HG03039 (cell line): ENCODE measurements at regions not wholly inside any gene's neighbourhood (a gene's known extent, or its start where the extent isn't known, plus 50 kb on each side); places are given as distances from the start of the nearest gene placed in this dataset.

Experiments
- ATAC-seq: cut with Tn5 transposase; IDR thresholded peaks from one replicate; pipeline ENCODE4 v1.9.1; 2021; ENCODE audit warnings: mild to moderate bottlenecking, moderate library complexity; ENCODE audit not compliant: unreplicated experiment

DNA sequence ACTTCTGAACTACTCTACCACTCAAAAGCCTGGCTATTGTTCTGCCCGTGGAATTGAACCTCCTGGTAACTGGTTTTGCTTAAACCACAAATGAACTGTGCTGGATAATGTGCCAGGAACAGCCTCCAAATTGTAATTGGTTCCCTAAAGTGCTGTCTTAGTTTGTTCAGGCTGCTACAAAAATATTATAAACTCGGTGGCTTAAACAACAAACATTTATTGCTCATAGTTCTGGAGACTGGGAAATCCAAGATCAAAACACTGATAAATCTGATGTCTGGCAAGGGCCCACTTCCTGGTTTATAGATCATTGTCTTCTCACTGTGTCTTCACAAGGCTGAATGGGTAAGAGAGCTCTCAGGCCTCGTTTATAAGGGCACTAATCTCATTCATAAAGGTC lies 149.2 kb upstream of the NCKAP5 start:
- no peak for ATAC-seq

DNA sequence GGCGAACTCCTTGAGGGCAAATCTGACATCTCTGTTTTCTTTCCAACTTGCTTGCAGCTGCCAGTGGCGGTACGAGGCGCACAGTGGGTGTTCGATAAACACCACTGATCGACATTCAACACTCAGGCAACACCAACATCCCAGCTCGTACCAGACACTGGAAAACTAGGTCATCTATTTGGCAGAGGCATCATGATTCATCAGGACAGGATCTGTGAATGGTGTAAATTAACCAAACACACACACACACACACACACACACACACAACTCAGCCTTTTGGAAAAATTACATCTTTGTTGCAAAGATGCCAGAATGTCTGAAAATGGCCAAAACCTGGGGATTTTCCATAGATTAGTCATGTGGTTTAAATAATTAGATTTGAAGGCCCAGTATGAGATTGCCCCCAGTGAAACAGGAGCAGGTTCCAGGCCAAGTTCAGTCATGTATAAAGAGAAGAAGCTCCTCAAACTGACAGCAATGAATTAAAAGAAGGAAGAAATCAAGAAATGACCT lies 150.5 kb upstream of the NCKAP5 start:
- ATAC-seq = no peak

DNA sequence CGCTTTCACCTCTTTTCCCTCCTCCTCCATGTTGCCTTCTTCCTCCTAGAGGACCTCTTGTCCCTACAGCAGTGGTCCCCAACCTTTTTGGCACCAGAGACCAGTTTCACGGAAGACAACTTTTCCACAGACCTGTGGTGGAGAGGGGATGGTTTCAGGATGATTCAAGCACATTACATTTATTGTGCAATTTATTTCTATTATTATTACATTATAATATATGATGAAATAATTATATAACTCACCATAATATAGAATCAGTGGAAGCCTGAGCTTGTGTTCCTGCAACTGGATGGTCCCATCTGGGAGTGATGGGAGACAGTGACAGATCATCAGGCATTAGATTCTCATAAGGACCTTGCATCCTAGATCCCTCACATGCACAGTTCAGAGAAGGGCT lies 152.2 kb upstream of the NCKAP5 start:
- ATAC-seq = no peak

DNA sequence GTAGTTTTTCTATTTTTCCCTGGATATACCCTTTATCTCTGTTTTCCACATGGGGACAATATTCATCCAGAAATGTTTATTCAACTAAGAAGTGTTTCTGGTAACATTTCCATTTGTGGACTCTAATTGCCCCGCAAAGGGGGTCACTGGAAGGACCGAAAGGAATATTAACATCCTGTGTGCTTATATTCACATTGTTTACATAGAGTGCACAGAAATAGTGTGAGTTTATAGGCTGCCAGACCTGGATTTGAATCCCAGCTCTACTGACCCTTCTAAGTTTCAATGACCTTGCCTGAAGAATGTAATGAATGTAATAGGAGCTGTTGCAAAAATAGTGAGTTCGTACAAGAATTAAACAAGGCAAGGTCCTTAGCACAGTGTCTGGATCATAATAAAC lies 152.9 kb upstream of the NCKAP5 start:
- no peak for ATAC-seq

DNA sequence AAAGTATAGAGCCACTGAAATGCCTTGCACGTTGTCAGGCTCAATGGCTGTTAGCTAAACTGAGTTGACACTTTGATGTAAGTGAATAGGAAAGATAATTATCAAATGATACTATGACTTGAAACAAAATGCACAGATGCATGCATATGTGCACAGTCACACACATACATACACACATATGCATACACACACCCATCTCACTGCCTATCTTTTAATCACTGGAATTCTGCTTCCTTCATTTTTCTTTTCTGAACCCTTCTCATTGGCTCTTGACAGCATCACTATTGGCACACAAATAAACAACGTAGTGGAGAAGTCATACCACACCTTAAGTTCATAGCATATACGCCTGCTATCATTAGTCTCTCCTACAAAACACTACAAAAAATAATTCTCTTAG lies 154.9 kb upstream of the NCKAP5 start:
- ATAC-seq = no peak

DNA sequence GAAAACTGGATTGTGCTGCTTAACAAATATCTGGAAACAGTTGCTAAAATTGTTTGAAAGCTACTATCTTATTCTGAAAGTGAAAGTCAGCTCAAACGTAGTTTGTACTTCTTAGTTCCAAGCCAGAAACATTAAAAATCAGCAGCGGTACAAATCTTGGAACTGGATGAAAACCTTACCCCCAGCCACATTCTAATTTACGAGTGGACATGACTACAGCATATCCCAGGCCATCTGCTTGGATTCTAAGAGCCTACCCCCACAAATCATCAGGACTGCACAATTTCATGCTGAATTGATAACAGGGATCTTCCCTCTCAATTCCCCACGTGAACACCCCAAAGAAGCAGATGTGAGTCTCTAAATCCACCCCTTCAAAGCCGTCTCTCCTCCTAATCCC lies 158.7 kb upstream of the NCKAP5 start:
- ATAC-seq = no peak

DNA sequence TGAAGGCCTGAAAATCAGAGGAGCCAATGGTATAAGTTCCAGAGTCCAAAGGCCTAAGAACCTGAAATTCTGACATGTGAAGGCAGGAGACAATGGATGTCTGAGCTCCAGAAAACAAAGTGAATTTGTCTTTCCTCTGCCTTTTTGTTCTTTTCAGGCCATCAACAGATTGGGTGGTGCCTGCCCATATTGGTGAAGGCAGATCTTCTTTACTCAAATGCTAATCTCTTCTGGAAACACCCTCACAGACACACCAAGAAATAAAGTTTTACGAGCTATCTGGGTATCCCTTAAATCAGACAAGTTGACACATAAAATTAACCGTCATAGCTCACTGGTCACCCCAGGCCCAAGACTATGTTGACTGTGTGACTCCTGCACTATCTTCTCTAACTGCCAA lies 163.8 kb upstream of the NCKAP5 start:
- ATAC-seq = no peak

DNA sequence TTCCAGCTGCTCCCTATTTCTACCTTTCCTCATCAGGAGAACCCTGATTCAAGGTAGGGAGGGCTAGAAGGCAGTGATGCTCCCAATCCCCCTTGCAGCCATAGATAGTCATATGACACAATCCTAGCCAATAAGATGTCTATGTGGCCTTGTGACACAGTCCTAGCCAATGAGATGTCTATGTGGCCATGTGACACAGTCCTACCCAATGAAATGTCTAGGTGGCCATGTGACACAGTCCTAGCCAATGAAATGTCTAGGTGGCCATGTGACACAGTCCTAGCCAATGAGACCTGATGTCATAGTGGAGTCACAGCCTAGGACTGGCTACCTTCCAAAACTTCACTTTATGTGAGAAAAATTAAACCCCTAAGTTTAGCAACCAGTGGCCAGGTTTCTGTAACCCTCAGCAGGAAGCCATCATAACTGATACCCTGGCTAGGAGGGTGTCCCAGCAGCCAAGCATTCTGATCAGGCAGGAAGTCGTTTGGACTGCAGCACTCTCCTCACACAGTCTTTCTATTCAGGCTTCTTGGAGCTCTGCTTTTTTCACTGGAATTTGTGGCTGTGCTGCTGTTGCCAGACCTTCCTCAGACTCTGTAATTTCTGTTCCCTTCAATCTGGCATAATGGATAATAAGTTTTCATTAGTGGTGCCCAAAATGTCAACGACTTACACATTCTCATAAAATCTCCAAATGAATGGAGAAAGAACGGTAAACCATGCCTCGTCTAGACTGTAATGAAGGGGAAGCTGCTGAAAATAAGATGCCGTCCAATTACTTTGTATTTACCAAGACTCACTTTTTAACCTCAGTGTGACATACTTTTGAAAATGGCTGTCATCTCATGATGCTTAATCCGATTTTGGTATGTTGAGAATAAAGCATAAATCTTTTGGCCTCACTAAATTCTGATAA lies 165.0 kb upstream of the NCKAP5 start:
- no peak for ATAC-seq

DNA sequence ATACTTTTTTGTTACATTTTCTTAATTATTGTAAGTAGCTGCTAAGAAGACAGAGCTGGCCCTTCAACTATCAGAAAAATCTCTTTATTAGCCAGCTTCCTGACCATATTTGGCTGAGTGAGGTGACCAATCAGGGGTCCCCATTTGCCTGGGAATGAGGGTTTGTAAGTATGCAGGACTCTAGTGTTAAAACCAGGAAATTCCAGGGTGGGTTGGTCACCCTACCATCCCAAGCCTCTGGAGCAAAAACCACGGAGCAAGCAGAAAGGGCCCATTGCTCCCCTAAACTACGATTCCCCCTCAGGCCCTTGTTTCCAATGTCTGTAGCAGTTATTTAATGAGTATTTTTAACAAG lies 165.6 kb upstream of the NCKAP5 start:
- ATAC-seq = no peak

DNA sequence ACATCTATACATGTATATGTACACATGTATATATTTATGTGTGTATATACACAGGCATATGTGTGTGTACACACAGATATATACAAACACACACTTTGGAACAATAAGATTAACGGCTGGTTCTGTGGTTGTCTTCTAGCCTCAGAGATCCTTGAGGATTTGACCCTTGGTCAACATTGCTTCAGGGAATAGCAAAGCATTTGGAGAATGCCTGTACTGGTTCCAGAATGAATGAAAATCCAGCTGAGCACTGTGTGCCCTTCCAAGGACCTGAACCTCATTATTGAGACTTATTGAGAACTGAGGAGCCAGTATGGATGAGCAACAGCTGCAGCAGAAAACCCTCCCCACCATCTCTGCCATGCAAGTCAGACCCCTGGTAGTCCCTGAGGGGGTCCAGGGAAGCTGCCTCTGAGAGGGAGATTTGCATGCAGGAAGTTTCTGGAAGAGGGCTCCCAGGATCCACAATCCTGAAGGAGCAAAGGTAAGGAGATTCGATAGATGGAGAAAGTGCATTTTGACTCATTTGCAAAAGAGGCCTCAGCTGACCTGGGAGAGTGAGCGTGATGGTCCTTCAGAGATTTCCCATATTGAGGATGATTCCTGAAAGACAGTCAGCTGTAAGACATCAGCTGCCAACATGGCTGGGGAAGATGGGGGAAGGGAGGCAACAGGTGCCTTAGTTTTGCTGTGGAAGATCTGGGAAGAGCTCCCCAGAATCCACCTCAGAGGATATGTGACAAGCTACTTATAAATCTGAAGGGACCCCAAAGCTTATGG lies 166.6 kb upstream of the NCKAP5 start:
- no peak for ATAC-seq

DNA sequence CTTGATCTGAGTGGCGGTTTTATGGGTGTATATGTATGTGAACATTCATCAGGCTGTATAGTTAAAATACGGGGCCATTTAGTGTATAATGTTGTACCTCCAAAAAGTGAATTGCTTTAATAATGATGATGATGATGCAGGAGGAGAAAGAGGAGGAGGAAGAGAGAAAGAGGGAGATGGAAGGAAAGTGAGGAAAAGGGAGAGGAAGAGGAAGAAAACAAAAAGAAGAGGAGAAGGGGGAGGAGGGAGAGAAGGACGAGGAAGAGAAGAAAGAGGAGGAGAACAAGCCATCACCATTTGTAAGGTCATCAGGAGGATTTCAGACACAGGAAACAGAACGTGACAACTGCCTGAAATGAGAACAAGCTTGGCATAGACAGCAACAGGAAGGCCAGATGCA lies 168.4 kb upstream of the NCKAP5 start:
- ATAC-seq = no peak

DNA sequence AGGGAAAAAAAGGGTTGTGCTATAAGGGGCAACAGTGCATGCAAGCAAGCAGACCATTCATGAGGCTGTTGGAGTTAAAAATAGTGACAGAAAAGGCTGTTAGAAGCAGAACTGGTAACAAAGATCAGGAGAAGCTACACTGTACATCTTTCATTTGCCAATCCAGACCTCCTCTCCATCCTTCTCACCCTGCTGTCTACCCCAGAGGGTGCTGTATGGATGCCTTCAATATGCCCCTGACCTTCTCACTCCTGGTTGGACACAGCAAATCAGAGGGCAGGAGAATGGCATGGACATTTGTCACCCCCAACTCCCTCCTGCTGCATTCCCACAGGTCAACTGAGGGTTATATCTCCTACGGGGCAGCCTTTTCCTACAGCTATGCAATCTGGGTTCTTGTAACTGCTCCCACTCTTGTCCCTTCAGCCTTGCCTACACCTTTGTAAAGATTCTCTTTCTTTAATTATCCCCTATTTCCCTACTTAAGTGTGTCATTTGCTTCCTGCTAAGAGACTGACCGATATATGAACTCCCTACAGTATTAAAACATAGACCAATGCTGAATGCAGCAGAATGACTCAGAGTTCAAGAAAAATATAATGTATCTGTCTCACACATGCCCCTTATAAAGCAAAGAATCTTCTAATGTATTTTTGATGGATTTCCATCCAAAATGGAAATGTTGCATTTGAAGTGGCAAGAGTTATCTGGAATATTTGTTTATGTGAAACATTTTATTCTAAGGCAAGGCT lies 169.2 kb upstream of the NCKAP5 start:
- no peak for ATAC-seq

DNA sequence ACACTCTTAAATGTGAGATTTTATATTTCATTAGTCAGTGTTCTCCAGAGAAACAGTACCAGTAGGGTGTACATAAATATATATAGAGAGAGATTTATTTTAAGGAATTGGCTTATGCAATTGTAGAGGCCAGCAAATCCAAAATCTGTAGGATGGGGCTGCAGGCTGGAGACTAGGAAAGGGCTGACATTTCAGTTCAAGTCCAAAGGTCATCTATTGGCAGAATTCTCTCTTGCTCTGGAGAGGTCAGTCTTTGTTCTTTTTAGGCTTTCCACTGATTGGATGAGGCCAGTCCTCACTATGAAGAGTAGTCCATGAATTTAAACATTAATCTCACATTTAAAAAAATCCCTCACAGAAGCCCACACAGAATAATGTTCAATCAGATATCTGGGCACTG lies 170.8 kb upstream of the NCKAP5 start:
- no peak for ATAC-seq

DNA sequence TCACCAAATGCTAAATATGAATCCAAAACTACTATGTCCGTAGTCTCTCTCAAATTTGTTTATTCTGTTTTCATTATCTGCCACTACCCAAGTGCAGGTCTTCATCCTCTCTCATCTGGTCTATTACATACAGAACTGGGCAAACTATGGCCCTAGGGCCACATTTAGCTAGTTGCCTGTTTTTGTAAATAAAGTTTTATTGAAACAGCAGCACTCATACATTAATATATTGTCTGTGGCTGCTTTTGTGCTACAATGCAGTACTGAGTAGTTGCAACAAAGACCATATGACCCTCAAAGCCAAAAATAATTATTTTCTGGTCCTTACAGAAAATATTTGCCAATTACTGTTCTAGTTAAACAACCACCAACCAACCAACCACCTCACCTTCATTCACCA lies 172.2 kb upstream of the NCKAP5 start:
- no peak for ATAC-seq

DNA sequence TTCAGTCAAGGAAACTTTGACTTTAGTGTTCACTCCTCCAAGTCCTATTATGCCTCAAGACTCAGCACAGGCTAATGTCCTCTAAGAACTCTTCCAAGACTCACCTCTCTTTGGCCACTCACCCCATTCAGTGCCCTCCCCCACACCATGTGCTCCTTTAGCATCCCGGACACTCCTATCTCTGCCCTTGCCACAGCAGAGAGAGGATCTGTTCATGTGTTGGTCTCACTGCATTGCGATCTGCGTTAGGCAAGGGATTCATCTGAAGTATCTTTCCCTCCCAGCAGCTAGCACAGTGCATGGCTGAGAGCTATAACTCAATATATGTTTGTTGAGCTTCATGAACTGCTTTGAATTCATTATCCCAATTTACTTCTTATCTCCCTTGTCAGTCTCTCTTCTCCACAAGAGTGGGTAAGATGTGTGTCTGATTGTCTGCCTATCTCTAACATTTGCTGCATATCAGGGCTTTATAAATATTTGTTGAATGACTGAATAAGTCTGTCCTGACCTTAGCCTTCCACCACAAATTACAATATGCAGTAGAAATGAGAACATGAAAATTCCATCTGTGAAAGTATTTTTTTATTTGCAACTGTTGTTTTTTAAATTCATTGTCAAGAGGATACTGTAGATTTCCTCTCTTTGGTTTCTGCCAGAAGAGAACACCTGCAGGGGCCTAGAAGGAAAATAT lies 179.9 kb upstream of the NCKAP5 start:
- no peak for ATAC-seq

DNA sequence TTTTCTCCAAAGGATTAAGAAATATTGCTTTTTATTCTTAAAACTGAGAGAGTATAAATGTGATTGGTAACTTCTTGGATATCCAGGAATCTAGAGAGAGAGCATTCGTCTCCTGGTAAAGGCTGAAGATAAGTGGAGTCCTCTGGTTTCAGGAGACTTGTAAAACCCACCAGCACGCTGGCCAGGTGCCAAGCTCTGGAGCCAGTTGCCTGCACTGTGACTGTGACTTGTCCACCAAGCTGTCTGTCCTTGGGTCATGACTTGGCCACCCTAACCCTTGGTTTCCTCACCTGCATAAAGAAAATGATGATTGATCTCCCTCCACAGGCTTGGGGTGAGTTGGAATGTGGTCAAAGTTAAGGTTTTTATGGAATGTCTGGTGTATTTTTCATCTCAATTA lies 185.4 kb upstream of the NCKAP5 start:
- ATAC-seq = no peak

DNA sequence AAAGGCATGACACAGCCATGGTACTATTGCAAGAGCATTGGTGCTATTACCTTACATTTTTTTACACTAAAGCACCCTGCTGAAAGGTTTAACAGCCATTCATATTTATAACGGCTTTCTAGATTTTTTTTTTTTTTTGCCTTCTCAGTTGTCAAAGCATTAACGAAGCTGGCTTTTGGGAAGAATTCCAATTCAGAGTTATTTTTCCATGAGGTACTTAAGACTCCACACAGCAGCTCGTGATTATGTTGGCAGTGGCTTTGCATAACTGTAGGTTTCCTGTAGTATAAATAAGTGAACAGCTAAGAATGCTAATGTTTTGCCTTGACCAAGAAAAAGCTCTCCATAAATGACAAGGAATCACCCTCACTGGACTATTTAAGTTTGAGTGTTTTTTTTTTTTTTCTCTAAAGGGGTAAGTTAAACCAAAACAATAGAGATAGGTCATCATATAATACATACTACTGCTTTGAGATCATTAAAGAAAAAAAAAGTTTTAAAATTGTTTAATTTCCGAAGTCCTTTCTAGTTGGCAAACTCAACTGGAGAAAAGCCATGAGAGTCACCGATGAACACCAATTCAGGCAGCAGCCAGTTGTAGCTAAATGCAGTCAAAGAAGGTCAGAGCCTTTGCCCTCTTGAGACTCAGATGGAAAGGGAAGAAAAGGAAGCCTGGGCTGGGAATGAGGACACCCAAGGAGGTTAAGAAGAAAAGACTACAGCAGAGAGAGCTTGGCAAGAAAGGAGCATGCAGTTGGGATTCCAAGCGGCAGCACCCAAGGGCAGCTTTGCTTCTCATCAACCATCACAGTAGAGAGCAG lies 187.4 kb upstream of the NCKAP5 start:
- ATAC-seq = no peak

DNA sequence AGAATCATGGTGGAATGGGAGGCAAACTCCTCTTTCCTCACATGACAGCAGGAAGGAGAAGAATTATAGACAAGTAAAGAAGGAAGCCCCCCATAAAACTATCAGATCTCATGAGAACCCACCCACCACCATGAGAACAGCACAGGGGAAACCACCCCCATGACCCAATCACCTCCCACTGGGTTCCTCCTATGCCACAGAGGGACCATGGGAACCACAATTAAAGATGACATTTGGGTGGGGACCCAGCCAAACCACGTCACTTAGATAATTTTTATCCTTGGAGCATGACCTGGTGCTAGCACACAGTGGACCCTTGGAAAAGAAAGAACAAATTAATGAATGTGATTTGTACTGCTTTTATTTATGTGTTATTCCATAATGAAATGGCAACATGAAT lies 188.6 kb upstream of the NCKAP5 start:
- ATAC-seq = no peak

DNA sequence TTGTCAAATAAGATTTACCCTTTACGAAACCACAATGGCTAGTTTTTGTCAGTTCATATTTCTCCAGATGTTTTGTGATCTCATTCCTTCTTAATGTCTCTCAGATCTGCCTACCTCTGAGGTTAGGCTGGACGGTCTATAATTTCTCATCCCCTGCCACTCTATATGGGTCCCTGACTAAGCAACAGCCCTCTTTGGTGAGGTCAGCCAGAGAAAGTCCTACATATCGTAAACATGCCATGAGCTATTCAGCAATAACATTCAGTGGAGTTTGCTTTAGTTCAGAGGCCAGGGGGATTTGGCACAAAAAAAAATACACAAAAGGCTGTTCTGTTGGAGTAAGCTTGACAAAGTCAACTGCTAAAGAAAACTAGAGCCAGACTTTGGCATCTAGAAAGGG lies 192.1 kb upstream of the NCKAP5 start:
- no peak for ATAC-seq

DNA sequence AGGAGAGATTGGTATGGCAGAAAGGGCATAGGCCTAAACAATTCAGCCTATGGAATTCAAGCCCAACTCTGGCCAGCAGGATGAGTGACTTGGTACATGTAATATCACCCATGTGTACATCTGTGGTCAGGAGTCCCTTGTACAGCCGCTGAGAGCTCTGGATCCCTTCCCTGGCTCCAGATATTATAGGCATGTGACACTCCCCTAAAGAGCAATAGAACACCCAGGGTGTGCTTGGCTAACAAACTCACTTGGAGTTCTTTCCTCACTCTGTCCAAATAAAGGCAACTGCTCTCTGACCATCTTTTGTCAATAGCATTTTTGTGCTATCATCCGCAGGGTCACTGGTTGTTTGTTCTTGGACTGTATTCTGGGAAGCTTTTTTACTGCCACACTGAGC lies 197.4 kb upstream of the NCKAP5 start:
- no peak for ATAC-seq
